GM20000 (cell line): ENCODE measurements at regions not wholly inside any gene's neighbourhood (a gene's known extent, or its start where the extent isn't known, plus 50 kb on each side); places are given as distances from the start of the nearest gene placed in this dataset.

Experiments
- DNase-seq: peaks from one replicate; pipeline ENCODE4 v3.0.0; 2012; ENCODE audit warnings: low spot score
- CTCF ChIP-seq: IDR thresholded peaks from 2 replicates; pipeline ENCODE4 v1.5.1; 2012; ENCODE audit warnings: mild to moderate bottlenecking, control low read depth; ENCODE audit errors: extremely low read depth, missing control alignments

GRCh38 chr6:4707011-4707410, 69.2 kb upstream of the CDYL start:
- TF ChIP-seq CTCF = no peak
- DNase-seq = no peak

GRCh38 chr6:4705809-4706208, 70.4 kb upstream of the CDYL start:
- no peak for DNase-seq
- TF ChIP-seq CTCF = no peak

- no peak for DNase-seq
- TF ChIP-seq CTCF = no peak
Observed at GRCh38 chr6:4703382-4703781, 72.8 kb upstream of the CDYL start.

- no peak for TF ChIP-seq CTCF
- no peak for DNase-seq
Observed at GRCh38 chr6:4698901-4699659, 77.1 kb upstream of the CDYL start.

GRCh38 chr6:4693173-4693970, 82.8 kb upstream of the CDYL start:
- TF ChIP-seq CTCF = no peak
- no peak for DNase-seq

- no peak for DNase-seq
- TF ChIP-seq CTCF = no peak
Observed at GRCh38 chr6:4692664-4693063, 83.5 kb upstream of the CDYL start.
